H4 (cell line): ENCODE measurements at regions not wholly inside any gene's neighbourhood (a gene's known extent, or its start where the extent isn't known, plus 50 kb on each side); places are given as distances from the start of the nearest gene placed in this dataset.

Experiments
- DNase-seq: peaks from one replicate; pipeline ENCODE4 v3.0.0-alpha.2; 2015; ENCODE audit warnings: low spot score

GRCh38 chr10:31268444-31269303, 50.3 kb upstream of the ZEB1 start:
- no peak for DNase-seq
